ENCODE measurements at regions not wholly inside any gene's neighbourhood (a gene's known extent, or its start where the extent isn't known, plus 50 kb on each side); places are given as distances from the start of the nearest gene placed in this dataset.

DNA sequence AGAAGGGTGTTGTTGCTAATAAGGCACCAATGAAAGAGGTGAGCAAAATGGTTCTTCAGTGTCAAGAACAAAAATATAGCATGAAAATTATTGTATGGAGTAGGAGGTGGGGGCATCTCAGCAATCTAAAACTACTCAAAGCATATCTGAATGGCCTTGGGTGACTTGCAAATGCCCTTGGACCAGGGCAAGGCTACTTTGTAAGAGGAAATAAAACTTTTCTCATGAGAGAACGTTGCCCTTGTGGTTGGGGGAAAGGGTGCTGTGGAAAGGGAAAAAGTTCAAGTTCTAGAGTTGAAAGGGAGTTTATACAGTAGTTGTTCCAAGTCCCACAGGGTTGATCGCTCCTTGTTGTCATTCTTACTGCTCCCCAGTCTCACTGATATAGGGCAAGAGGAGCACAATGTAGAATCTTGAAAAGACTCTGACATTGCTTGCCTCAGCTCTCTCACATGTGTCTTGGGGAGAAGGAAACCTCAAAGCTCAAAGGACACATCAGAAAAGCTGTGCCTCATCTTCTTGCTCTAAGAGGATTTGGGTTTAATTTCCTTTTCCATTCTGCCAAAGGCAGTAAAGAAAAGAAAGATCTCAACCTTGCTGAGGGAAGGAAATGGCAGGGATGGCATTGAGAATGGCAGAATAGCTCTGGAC, 270.5 kb downstream of the DUSP6 start:
- TF ChIP-seq, protein P1, sequence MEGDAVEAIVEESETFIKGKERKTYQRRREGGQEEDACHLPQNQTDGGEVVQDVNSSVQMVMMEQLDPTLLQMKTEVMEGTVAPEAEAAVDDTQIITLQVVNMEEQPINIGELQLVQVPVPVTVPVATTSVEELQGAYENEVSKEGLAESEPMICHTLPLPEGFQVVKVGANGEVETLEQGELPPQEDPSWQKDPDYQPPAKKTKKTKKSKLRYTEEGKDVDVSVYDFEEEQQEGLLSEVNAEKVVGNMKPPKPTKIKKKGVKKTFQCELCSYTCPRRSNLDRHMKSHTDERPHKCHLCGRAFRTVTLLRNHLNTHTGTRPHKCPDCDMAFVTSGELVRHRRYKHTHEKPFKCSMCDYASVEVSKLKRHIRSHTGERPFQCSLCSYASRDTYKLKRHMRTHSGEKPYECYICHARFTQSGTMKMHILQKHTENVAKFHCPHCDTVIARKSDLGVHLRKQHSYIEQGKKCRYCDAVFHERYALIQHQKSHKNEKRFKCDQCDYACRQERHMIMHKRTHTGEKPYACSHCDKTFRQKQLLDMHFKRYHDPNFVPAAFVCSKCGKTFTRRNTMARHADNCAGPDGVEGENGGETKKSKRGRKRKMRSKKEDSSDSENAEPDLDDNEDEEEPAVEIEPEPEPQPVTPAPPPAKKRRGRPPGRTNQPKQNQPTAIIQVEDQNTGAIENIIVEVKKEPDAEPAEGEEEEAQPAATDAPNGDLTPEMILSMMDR (IDR thresholded peaks at IDR 0.05; ENCODE audit: poor library complexity), result no peak
- no peak for TF ChIP-seq EZH2 (IDR thresholded peaks at IDR 0.05; ENCODE audit: borderline replicate concordance)

All from hepatocyte (in vitro differentiated cells).